Suprapubic skin (tissue), 3 donors: ENCODE measurements at regions not wholly inside any gene's neighbourhood (a gene's known extent, or its start where the extent isn't known, plus 50 kb on each side); places are given as distances from the start of the nearest gene placed in this dataset.

Source experiments
- POLR2AphosphoS5 ChIP-seq, 3 donors: sonication (generic); formaldehyde crosslinking; IDR thresholded peaks; one replicate each; pipeline ENCODE4 v1.6.1; 2017; ENCODE audit warnings: antibody characterized with exemption in 3 of 3
- TF ChIP-seq, protein P1 (sequence below), 2 donors: fragments of 200-600 bp in 1 of 2; fragments of 450-650 bp in 1 of 2; sonication (generic) in 1 of 2; IDR thresholded peaks; one replicate each; pipeline ENCODE4 v1.5.1; 2016 to 2019; ENCODE audit warnings: antibody characterized with exemption in 2 of 2, mild to moderate bottlenecking in 1 of 2, moderate library complexity in 1 of 2

GRCh38 chr10:83545901-83546391, 593.4 kb upstream of the GHITM start:
- no peak for TF ChIP-seq POLR2AphosphoS5 (IDR thresholded peaks at IDR 0.05)
- TF ChIP-seq, protein P1, sequence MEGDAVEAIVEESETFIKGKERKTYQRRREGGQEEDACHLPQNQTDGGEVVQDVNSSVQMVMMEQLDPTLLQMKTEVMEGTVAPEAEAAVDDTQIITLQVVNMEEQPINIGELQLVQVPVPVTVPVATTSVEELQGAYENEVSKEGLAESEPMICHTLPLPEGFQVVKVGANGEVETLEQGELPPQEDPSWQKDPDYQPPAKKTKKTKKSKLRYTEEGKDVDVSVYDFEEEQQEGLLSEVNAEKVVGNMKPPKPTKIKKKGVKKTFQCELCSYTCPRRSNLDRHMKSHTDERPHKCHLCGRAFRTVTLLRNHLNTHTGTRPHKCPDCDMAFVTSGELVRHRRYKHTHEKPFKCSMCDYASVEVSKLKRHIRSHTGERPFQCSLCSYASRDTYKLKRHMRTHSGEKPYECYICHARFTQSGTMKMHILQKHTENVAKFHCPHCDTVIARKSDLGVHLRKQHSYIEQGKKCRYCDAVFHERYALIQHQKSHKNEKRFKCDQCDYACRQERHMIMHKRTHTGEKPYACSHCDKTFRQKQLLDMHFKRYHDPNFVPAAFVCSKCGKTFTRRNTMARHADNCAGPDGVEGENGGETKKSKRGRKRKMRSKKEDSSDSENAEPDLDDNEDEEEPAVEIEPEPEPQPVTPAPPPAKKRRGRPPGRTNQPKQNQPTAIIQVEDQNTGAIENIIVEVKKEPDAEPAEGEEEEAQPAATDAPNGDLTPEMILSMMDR (IDR thresholded peaks at IDR 0.05): no peak
